PC-3 (cell line): ENCODE measurements at regions not wholly inside any gene's neighbourhood (a gene's known extent, or its start where the extent isn't known, plus 50 kb on each side); places are given as distances from the start of the nearest gene placed in this dataset.

ENCODE experiments used
- ATAC-seq: fragments of 200-7000 bp; cut with Tn5 transposase; 2 replicates; pipeline ENCODE4 v1.9.1; 2020; ENCODE audit warnings: mild to moderate bottlenecking, moderate library complexity
- BruUV-seq: library from RNA; stranded (reverse); fragments of 400-500 nt; replicated peaks from 2 replicates; lab custom pipeline; 2021; lab: Mats Ljungman, UMichigan
- CTCF ChIA-PET: fragments of 300-600 bp; sonication (Branson Sonifier 250); formaldehyde crosslinking; loops from one replicate; lab custom pipeline; 2022; ENCODE audit warnings: antibody characterized with exemption; lab: Charles Lee
- POLR2A ChIA-PET: fragments of 300-600 bp; sonication (Branson Sonifier 250); formaldehyde crosslinking; loops from one replicate; lab custom pipeline; 2022; ENCODE audit warnings: antibody characterized with exemption; ENCODE audit not compliant: unreplicated experiment; lab: Charles Lee
- DNase-seq: peaks from one replicate; pipeline ENCODE4 v3.0.0-alpha.2; 2015
- H2AFZ ChIP-seq: fragments of 300-600 bp; sonication (generic); 2 replicates; pipeline ENCODE4 v1.6.0; 2016; ENCODE audit warnings: antibody characterized with exemption, low read length
- H3F3A ChIP-seq: fragments of 300-600 bp; sonication (generic); one replicate; pipeline ENCODE4 v1.6.0; 2017; ENCODE audit warnings: antibody characterized with exemption, low read length, control low read depth, mild to moderate bottlenecking; ENCODE audit not compliant: unreplicated experiment
- H3K27ac ChIP-seq: fragments of 300-600 bp; sonication (generic); 2 replicates; pipeline ENCODE4 v1.5.1; 2016; ENCODE audit warnings: mild to moderate bottlenecking, low read length
- H3K27me3 ChIP-seq: fragments of 300-600 bp; sonication (generic); 2 replicates; pipeline ENCODE4 v1.6.1; 2016; ENCODE audit warnings: low read length, mixed read lengths
- H3K36me3 ChIP-seq: fragments of 300-600 bp; sonication (generic); 2 replicates; pipeline ENCODE4 v1.6.1; 2016; ENCODE audit warnings: low read depth, mixed run types, low read length, mixed read lengths
- H3K4me1 ChIP-seq: fragments of 300-600 bp; sonication (generic); 2 replicates; pipeline ENCODE4 v1.5.1; 2016; ENCODE audit warnings: low read length; ENCODE audit not compliant: insufficient read depth
- H3K4me2 ChIP-seq: fragments of 300-600 bp; sonication (generic); 2 replicates; pipeline ENCODE4 v1.6.0; 2016; ENCODE audit warnings: low read length
- H3K4me3 ChIP-seq: fragments of 300-600 bp; sonication (generic); 2 replicates; pipeline ENCODE4 v1.5.1; 2016; ENCODE audit warnings: mild to moderate bottlenecking, low read length, mixed read lengths
- H3K79me2 ChIP-seq: fragments of 300-600 bp; sonication (generic); 2 replicates; pipeline ENCODE4 v1.6.1; 2017; ENCODE audit warnings: low read length, mixed read lengths
- H3K9ac ChIP-seq: fragments of 300-600 bp; sonication (generic); 2 replicates; pipeline ENCODE4 v1.6.0; 2016; ENCODE audit warnings: mild to moderate bottlenecking, low read length
- H3K9me2 ChIP-seq: fragments of 300-600 bp; sonication (generic); replicated peaks from 2 replicates; pipeline ENCODE4 v1.6.1; 2016; ENCODE audit warnings: mixed run types, low read length, mixed read lengths
- H3K9me3 ChIP-seq: fragments of 300-600 bp; sonication (generic); 2 replicates; pipeline ENCODE4 v1.6.1; 2016; ENCODE audit warnings: low read length, mixed read lengths
- H4K20me1 ChIP-seq: fragments of 300-600 bp; sonication (generic); 2 replicates; pipeline ENCODE4 v1.6.1; 2016; ENCODE audit warnings: low read length, mixed read lengths
- EZH2 ChIP-seq: fragments of 300-600 bp; sonication (generic); IDR thresholded peaks from one replicate; pipeline ENCODE4 v1.6.1; 2017; ENCODE audit warnings: antibody characterized with exemption, mild to moderate bottlenecking, low read length; ENCODE audit not compliant: unreplicated experiment
- EZH2phosphoT487 ChIP-seq: fragments of 300-600 bp; sonication (generic); IDR thresholded peaks from 2 replicates; pipeline ENCODE4 v1.6.1; 2018; ENCODE audit warnings: mild to moderate bottlenecking, antibody characterized with exemption, low read length, borderline replicate concordance
- intact Hi-C: fragments of 100-400 bp; cut with micrococcal nuclease; formaldehyde crosslinking; loops from 2 replicates; pipeline ENCODE4 v1.9.0; 2023
- TF ChIP-seq, protein P1 (sequence below): fragments of 300-600 bp; sonication (generic); conservative IDR thresholded peaks from 2 replicates; pipeline ENCODE4 v1.5.1; 2017; ENCODE audit warnings: antibody characterized with exemption, low read depth, mild to moderate bottlenecking, low read length

- no peaks in the 10 kb centered on the region for H3K79me2 ChIP-seq
- no peak overlapping the region for H3K4me3 ChIP-seq
- POLR2A ChIA-PET = no interaction called here
- H3K27me3 ChIP-seq = no peaks in the 10 kb centered on the region
- DNase-seq (no peak), ATAC-seq (no peak)
- peaks cover 12% of the 10 kb centered on the region; the same call in 1 of the 2 replicates for H3K4me1 ChIP-seq
- no peaks in the 10 kb centered on the region for H3F3A ChIP-seq
- H3K36me3 ChIP-seq = no peaks in the 10 kb centered on the region
- TF ChIP-seq, protein P1, sequence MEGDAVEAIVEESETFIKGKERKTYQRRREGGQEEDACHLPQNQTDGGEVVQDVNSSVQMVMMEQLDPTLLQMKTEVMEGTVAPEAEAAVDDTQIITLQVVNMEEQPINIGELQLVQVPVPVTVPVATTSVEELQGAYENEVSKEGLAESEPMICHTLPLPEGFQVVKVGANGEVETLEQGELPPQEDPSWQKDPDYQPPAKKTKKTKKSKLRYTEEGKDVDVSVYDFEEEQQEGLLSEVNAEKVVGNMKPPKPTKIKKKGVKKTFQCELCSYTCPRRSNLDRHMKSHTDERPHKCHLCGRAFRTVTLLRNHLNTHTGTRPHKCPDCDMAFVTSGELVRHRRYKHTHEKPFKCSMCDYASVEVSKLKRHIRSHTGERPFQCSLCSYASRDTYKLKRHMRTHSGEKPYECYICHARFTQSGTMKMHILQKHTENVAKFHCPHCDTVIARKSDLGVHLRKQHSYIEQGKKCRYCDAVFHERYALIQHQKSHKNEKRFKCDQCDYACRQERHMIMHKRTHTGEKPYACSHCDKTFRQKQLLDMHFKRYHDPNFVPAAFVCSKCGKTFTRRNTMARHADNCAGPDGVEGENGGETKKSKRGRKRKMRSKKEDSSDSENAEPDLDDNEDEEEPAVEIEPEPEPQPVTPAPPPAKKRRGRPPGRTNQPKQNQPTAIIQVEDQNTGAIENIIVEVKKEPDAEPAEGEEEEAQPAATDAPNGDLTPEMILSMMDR = no peak
- TF ChIP-seq EZH2phosphoT487 = no peak
- no peak for TF ChIP-seq EZH2
- no peak overlapping the region for H2AFZ ChIP-seq
- H3K9me2 ChIP-seq = no peaks in the 10 kb centered on the region
- intact Hi-C loops = no loop called here
- H3K4me2 ChIP-seq = no peak overlapping the region
- no TSS peak for BruUV-seq
- H4K20me1 ChIP-seq = no peaks in the 10 kb centered on the region
- CTCF ChIA-PET = no interaction called here
- no peak overlapping the region for H3K9ac ChIP-seq
- H3K27ac ChIP-seq = no peak overlapping the region
- H3K9me3 ChIP-seq = no peaks in the 10 kb centered on the region
Measured at GRCh38 chr13:47142105-47142504, 245.3 kb upstream of the HTR2A start.

DNA sequence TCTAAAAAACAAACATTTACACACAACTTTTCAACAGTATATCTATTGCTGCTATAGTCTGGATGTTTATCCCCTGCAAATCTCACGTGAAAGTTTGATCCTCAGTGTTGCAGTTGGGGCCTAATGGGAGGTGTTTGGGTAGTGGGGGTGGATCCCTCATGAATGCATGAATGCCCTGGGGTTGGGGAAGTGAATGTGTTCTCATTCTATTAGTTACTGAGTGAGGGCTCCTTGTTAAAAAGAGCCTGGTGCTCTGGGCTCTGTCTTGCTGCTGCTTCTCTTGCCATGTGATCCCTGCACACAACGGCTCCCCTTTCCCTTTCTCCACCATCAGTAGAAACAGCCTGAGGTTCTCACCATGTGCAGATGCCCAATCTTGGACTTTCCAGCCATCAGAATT lies 242.7 kb upstream of the HTR2A start:
- DNase-seq (no peak), ATAC-seq (no peak)
- H4K20me1 ChIP-seq = no peaks in the 10 kb centered on the region
- no peaks in the 10 kb centered on the region for H3K36me3 ChIP-seq
- H2AFZ ChIP-seq = no peak overlapping the region
- no peaks in the 10 kb centered on the region for H3K4me1 ChIP-seq
- CTCF ChIA-PET = no interaction called here
- H3K79me2 ChIP-seq = no peaks in the 10 kb centered on the region
- intact Hi-C loops = no loop called here
- H3K27ac ChIP-seq = no peak overlapping the region
- H3K4me3 ChIP-seq = no peak overlapping the region
- TF ChIP-seq EZH2 (no peak), EZH2phosphoT487 (no peak)
- TF ChIP-seq, protein P1 = no peak
- no peaks in the 10 kb centered on the region for H3K27me3 ChIP-seq
- H3K9me3 ChIP-seq = no peaks in the 10 kb centered on the region
- no peak overlapping the region for H3K4me2 ChIP-seq
- no TSS peak for BruUV-seq
- no peaks in the 10 kb centered on the region for H3K9me2 ChIP-seq
- H3F3A ChIP-seq = no peaks in the 10 kb centered on the region
- H3K9ac ChIP-seq = no peak overlapping the region
- POLR2A ChIA-PET = no interaction called here

- ATAC-seq (no peak), DNase-seq (no peak)
- Histone ChIP-seq H3K4me3 (no peak overlapping the region), H2AFZ (no peak overlapping the region), H3K9me3 (no peaks in the 10 kb centered on the region), H4K20me1 (no peaks in the 10 kb centered on the region), H3F3A (no peaks in the 10 kb centered on the region), H3K27ac (no peak overlapping the region), H3K9me2 (no peaks in the 10 kb centered on the region), H3K36me3 (no peaks in the 10 kb centered on the region), H3K4me1 (no peaks in the 10 kb centered on the region), H3K79me2 (no peaks in the 10 kb centered on the region), H3K4me2 (no peak overlapping the region), H3K27me3 (no peaks in the 10 kb centered on the region), H3K9ac (no peak overlapping the region)
- POLR2A ChIA-PET = no interaction called here
- no peak for TF ChIP-seq EZH2phosphoT487
- TF ChIP-seq EZH2 = no peak
- TF ChIP-seq, protein P1 = no peak
- intact Hi-C loops = no loop called here
- CTCF ChIA-PET = no interaction called here
- BruUV-seq = no TSS peak
Measured at GRCh38 chr13:47136504-47136941, 239.7 kb upstream of the HTR2A start.
